Activated CD8-positive, alpha-beta memory T cell treated with anti-CD3 and anti-CD28 coated beads, Interleukin-2, amount 50 U/mL, for 1 hour (primary cell): ENCODE measurements at regions not wholly inside any gene's neighbourhood (a gene's known extent, or its start where the extent isn't known, plus 50 kb on each side); places are given as distances from the start of the nearest gene placed in this dataset.

ENCODE experiments used
- DNase-seq: peaks from one replicate; pipeline ENCODE4 v3.0.0-alpha.2; 2020; ENCODE audit errors: extremely low read depth

DNA sequence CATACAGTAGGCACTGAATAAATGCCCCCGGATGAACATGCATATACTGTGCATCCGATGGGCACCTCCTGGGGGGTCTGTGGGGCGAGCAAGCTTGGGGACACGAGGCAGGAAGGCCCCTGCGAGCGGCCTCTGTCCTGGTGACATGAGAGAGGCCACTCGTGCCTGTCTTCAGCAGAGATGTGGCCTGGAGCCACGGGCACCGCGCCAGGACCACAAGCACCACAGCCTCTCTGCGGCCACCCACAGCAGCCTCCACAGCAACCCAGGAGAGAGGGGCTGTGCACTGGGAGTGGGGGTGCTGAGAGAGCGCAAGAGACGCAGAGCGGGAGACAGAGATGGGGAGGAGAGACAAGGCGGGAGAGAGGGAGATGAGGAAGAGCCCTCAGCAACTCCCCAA, 118.5 kb downstream of the RFLNA start:
- DNase-seq = no peak

DNA sequence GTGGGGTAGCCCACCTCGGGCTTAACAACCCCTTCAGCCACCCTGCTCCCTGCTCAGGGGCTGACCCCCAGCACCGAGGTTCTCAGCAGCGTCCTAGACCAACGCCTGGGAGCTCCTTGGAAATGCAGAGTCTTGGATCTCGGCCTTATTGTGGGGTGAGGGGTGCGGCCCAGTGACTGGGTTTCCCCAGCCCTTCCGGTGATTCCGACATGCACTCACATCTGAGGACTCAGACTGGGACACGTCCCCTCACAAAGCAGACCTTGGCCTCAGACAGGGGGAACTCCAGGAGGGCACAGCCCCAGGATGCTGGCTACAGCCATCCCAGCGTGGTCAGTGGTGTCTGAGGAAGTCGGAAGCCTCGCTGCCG, 117.7 kb downstream of the RFLNA start:
- no peak for DNase-seq

DNA sequence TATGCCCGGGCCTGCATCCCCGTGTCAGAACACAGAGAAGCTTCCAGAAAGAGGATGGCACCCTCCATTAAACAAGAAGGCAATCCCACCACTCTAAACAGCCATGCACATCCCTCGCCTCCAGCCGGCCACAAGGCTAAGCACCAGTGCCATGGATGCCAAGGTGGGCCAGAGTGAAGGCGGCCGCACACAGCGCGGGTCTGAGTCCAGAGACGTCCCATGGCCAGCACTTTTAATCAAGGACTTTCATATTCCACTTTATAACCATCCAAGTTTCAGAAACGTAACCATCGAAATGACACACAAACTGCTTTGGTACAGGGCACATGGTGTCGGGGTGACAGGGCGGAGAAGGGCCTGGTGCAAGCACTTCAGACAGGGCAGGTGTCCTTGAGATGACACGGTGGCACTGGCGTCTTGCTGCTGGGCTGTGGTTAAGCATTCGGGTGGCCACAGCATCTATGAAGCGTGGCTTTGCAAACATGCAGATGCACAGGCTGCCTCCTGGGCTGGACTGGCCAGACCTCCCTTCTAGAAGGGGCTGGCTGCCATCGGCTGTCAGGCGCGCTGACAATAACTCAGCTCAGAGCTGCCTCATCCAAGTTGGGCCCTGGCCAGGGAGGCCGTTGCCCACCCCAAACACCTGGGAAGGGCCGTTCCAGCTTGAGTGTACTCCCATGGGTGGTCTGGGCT, 117.2 kb downstream of the RFLNA start:
- DNase-seq = no peak

DNA sequence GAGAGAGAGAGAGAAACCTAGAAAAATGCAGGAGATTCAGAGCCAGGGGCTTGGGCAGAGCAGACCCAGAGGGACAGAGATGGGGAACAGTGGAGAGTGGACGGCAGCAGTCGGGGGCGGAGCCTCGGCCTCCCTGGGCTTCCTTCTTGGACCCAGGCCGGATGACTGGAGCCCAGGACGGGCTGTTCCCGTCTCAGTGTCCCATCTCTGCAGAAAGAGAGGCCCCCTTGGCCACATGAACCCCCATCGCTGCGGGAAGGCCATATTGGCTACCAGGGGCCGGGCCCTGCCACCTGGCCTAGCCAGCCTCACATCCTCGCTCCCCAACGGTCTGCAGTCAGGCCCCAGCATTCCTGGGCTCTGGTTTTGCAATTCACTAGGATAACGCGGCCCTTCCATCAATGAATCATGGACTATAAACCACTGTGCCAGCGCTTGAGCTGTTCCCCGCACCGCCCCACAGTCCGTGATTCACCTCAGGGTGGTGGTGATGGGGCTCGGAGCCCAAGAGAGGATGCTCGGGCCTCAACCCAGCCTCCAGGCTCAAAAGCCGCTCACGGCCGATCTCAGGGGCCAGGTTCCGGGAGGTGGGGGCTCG, 116.5 kb downstream of the RFLNA start:
- no peak for DNase-seq

DNA sequence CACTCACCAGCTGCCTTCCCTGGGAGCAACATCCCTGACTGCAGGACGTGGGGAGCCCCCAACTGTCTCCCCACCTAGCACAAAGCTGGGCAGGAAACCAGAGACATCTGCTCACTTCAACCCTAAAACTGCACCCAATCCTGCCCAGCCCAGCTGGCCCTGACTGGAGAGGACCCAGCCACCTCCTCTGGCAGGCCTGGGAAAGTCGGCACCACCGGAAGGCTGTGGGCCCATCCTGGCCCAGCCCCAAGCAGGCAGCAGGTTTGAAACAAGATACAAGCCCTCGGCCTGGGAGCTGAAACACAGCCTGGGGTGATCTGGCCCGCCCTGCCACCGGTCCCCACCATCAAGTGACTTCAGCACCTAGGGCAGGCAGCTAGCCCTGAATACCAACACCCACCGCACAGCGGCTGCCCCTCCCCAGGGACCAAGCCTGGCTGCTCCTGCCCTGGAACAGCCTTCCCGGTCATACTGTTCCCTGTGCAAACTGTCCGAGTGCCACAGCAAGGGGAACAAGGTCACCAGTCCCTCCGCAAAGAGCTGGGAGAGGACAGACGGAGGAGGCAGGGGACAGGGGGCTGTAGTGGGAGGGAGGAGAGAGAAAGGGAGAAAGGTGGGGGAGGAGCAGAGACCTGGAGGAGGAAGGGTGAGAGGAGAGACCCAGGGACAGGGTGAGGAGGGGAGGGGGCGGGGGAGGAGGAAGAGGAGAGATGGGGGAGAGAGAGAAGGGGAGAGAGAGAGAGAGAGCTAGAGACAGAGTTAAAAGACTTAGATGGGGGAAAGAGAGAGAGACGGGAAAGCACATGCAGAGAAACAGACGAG, 115.7 kb downstream of the RFLNA start:
- DNase-seq = no peak

DNA sequence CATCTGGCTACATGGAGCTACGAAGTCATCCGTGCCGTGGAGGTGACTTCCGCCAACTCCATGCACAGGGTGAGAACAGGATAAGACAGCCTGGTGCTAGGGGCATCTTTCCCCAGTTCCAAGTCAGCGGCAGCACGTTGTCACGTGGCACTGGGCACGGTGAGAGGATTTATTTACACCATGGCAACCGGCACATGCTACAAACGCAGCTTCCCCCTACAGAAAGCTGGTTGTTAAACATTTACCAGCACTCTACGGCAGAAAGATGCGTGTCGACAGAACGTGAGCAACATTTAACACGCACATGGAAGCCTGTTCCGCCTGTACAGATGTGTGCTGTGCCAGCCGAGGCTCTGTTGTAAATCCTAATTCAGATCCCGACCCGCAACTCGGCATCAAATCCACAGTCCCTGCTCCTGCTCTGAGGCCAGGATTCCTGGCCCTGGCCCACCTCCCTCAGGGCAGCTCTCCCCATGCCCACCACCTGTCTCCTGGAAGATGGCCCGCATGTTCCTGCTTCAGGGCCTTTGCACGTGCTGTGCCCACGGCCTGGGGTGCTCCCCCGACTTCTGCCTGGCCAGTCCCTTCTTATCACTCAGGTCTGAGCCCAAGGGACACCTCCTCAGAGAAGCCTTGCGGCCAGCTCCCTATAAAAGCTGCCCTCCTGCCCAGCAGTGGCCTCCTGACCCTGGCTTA, 114.1 kb downstream of the RFLNA start:
- DNase-seq = no peak

DNA sequence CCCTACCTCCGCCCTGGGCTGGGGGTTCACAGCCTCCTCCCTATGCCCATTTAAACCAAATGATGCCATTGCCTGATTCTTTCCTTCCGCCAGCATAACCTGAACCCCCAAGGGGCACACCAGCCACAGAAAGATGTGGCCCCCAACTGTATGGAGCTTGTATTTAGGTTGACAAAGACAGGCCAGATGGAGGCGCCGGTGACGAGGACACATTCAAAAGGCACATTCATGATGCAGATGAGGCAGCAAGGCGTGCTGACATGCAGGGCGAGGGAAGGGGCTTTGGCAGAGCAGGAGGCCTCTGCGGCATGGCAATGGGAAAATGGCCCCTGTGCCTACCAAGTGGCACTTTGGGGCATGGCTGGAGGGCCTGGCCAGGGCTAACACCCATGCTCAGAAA, 112.2 kb downstream of the RFLNA start:
- DNase-seq = no peak

DNA sequence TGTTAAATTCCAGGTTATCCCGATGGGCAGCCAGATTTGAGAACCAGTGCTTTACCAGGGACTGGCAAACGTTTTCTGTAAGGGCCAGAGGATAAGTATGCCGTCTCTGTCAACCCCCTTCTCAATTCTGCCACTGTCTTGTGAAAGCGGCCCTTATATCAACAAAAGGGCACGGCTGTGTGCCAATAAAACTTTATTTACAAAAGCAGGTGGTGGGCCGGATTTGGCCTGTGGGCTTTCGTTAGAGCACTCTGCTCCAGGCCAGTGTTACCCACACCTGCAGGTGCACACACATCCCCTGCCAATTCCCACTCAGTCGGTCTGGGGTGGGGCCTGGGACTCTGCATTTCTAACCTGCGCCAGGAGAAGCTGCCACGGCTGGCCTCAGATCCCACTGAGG, 111.2 kb downstream of the RFLNA start:
- DNase-seq = no peak

DNA sequence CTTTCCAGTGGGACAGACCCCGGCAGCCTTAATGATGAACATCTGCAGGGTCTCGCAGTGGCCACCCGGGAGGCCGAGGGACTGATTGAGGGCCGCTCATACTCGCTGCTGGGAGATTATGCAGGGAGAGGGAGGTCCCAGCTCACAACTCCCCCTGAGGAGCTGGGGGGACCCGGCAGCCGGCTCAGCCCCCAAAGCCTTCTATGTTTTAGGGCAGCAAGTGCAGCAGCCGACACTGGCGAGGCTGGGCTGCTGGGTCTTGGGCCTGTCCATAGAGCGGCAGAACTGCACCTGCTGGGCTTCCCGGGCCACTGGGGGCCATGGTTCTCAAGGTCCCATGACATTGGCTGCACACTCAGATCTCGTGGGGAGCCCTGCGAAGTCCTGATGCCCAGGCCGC, 110.7 kb downstream of the RFLNA start:
- no peak for DNase-seq

DNA sequence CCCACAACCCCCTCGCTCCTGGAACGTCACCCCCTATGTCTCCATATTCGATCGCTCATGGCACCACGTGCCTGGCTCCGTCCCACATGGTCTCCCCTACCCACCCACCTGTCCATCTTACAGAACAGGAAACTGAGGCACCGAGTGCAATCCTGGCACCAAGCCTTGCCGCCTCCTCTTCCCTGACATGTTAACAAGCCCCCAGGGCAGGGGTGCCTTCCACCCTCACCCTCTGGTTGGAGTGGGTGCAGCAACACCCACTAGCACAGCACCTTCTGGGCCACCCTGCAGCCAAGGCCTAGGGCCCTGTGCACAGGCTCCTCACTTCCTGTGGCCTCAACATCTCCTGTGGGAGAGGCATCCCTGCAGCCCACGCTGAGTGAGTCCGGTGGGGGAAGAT, 110.3 kb downstream of the RFLNA start:
- no peak for DNase-seq

DNA sequence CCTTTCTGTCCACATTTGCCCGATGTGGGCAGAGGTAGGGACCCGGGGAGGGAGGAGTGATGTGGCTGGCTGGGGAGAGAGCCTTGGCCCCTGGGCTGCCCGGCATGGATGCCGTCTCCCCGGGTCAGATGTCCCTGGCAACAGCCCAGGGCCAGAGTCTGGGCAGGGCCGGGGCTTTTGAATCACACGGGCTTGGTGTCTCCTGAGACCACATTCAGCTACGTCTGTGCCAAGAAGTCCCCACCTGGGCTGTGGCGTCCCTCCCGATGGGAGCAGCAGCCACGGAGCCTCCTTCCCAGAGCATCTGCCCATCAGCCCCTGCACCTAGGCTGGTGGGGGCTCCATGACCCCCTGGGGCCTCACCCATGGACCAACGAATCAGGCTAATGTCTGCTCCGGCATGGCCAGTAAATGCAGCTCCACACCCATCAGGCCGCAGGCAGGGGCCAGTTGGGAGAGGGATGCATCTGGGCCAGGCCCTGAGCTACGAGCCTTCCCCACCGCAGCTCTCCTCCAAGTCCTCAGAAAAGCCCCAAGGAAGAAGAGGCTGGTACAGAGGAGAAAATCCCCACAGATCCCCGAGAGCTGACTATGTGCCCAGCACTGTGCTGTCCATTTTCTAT, 109.4 kb downstream of the RFLNA start:
- no peak for DNase-seq

DNA sequence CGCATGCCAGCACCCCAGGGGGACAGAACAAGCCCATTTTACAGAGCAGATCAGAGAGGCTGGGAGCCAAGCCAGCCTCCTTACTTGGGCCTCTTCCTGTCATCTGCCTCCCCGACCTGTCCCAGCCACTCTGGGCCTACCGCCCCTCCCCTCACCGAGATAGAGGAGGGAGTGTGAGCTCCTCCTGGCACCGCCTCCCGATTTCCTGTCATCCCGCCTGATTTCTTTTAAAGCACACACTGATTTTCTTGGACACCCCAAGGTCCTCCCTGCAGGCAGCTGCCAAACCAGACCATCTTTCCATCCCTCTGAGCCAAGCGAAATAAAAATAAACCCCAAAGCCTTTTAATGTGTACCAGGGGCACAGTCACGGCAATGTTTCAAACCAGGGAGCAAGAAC, 108.4 kb downstream of the RFLNA start:
- DNase-seq = no peak

DNA sequence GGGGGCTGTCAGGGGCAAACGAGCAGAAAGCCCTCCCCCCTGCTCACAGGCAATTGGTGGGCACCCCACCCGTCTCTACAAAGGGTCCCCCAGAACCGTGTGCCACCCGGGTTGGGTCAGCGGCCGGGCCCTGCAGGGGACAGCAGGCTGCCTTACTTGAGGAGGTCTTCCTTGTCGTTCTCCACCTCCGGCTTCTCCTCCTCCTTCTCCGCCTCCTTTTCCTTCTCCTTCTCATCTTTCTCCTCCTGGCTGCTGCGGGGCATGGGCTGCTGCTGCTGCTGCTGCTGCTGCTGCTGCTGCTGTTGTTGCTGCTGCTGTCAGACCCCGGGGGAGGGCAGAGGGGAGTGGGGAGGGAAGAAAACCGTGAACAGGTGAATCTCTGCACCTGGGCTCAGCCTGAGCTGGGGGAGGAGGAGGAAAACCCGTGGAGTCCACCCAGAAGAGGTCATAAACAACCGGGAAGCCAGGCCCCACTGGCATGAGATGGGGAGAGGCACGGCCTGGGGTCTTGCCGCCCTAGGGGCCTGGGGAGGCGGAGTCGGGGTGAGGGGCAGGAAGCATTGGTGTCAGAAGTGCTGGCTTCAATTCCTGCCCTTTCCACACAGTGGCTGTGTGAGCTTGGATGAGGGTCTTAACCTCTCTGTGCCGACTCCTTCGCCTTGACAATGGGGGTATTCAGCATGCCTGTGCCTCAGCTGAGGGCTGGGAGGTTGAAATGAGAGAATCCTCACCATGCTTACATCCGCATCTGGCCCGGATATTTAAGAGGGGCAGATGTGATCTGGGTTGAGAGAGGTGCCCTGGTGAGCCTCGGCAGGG, 107.6 kb downstream of the RFLNA start:
- no peak for DNase-seq

DNA sequence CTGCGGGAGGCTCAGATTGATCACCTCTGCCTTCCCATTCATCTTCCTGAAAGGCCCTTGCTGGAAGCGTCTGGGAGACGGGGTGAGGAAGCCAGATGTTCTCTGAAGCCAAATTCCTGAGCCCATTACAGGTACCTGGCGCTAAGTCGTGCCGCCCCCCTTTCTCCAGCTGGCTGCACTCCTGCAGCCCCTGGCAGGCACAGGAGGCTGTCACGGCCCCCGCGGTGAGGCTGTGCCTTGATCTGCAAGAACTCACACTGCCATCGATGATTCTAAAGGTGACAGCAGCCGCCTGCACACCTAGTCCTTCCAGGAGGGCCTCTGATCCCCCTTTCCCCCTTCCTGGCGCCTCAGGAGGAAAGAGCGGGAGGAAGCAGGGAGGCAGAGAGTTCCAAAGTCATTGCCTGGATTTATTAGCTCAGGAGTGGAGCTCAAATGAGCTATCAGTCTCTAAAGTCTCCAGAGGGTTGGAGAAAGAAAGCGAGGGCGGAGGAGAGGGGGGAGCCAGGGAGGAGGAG, 106.9 kb downstream of the RFLNA start:
- no peak for DNase-seq

DNA sequence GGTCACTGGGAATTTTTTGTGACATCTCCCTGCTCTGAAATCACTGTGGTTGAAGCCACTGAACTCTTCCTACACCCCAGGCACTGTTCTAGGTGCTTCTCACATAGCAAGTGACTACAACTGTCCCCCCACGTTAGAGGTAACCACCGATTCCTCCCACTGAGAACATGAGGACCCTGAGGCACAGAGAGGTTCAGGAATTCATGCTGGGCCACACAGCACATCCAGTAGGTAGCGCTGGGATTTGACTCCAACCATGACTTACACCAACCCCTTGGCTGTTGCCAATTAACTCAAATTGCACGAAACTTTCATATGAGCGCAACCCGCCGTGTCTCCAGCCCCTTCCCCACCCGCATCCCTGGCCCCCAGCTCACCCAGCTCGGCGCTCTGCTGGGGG, 105.2 kb downstream of the RFLNA start:
- DNase-seq = no peak

DNA sequence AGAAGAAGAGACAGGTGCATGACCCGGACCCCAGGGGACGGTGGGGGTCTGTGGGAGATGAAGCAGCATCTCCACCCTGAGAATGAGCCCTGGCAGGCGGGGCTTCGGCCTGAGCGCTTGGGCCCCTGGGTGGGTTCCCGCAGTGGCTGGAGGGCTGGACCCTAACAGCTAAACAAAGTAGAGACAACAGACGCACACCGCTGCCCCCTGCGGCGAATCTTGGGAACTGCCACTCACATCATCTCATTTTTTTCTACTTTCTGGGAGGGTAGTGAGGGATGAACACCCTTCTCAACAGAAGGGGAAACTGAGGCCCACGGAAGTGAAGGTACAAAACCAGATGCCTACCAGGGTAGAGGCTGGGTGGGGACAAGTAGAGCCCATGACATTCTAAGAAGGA, 104.7 kb downstream of the RFLNA start:
- no peak for DNase-seq

DNA sequence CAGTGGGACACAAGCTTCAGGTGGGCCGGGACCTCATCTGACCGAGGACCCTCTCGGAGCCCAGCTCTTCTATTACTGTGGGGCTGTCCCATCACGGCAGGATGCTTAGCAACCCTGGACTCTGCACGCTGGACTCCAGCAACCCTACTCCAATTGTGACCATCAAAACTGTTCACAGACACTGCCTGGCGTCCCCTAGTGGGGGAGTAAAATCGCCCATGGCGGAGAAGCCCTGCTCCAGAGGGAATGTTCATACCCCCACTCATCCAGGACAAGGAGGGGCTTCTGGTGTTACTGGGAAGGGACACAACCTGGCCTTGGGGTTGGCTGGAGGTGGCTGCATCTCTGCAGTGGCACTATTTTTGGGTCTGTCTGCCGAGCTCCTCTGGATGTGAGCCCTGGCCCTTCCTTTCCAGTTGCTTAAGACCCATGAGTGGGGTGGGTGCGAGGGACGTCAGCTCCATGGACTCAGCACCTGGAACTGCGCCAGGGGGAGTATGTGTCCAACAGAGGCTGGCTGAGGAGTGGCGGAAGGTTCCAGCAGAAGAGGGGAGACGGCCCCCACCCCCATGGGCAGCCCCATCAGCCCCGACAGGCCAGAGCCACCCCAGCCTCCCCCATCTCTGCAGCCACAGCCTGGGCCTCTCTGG, 103.8 kb downstream of the RFLNA start:
- DNase-seq = no peak

DNA sequence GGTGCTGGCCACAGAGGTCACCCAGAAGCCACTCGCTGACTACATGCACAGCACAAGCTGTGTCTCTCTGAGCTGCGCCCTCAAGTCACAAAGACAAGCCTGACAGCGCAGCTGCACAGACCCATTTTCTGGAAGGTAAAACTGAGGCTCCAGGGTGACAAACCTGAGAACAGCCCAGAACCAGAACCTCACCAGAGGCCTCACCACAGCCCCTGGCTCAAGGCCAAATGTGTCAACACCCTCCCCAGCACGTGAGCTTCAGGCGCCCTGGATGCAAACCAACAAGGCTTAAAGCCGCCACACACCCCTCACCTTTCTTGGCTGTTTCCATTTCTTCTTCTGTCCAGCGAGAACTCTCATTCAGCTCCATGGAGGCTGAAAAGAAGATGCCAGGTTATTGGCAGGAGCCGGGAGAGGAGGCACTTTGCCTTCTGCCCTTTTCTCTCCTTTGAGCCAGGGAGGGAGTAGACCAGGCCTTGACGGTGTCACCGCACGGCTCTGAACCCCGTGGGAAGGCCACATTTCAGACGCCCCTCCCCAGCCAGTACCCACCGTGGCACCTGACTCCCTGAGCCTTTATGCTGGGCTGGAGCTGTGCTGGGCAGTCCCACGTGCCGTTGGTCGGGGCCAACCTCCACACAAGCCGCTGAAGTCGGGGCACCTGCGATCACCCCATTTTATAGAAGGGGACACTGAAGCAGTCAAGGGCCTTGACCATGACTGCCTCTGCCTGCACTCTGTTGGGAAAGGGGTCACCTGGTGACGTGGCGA, 103.1 kb downstream of the RFLNA start:
- DNase-seq = no peak

DNA sequence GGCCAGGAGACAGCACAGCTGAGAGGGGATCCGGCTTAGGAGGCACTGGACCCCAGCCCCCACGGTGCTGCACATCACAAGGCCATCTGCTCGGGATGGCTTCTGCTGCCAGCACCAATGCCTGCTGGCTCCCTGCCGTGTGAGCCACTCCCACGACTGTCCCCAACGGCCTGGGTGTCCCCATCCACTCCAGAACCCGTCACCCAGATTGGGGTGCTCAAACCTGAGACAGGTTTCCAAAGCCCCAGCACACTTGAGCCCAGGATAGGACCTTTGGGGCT, 102.4 kb downstream of the RFLNA start:
- no peak for DNase-seq
